Upper lobe of right lung (tissue), 1 donor: ENCODE measurements at regions not wholly inside any gene's neighbourhood (a gene's known extent, or its start where the extent isn't known, plus 50 kb on each side); places are given as distances from the start of the nearest gene placed in this dataset.
"Not testable (repeated sequence)": the region's sequence is repeated elsewhere in the genome, so short reads cannot be mapped to it uniquely, and the experiment has no call there.

Experiments
- ATAC-seq: fragments of 200-7000 bp; cut with Tn5 transposase; one replicate; pipeline ENCODE4 v1.9.1; 2020; ENCODE audit warnings: mild to moderate bottlenecking, moderate library complexity
- DNase-seq: peaks from one replicate; pipeline ENCODE4 v3.0.0-alpha.2; 2020
- H3K27ac ChIP-seq: fragments of 200-600 bp; one replicate; pipeline ENCODE4 v1.8.0; 2022
- H3K27me3 ChIP-seq: fragments of 200-600 bp; one replicate; pipeline ENCODE4 v1.8.0; 2022; ENCODE audit warnings: mild to moderate bottlenecking
- H3K36me3 ChIP-seq: fragments of 200-600 bp; one replicate; pipeline ENCODE4 v1.8.0; 2022
- H3K4me1 ChIP-seq: fragments of 200-600 bp; one replicate; pipeline ENCODE4 v1.8.0; 2022
- H3K4me3 ChIP-seq: fragments of 200-600 bp; one replicate; pipeline ENCODE4 v1.8.0; 2022; ENCODE audit warnings: mild to moderate bottlenecking
- H3K9me3 ChIP-seq: fragments of 200-600 bp; one replicate; pipeline ENCODE4 v1.8.0; 2022
- CTCF ChIP-seq: fragments of 200-600 bp; IDR thresholded peaks from one replicate; pipeline ENCODE4 v1.8.0; 2022; ENCODE audit warnings: antibody characterized with exemption
- intact Hi-C: fragments of 100-400 bp; cut with DNase I; formaldehyde crosslinking; loops from one replicate; pipeline ENCODE4 v1.11.0; 2022
- donor health status: DM: no; HTN: yes; CAD: no; lungs with severe emphysema.

DNA sequence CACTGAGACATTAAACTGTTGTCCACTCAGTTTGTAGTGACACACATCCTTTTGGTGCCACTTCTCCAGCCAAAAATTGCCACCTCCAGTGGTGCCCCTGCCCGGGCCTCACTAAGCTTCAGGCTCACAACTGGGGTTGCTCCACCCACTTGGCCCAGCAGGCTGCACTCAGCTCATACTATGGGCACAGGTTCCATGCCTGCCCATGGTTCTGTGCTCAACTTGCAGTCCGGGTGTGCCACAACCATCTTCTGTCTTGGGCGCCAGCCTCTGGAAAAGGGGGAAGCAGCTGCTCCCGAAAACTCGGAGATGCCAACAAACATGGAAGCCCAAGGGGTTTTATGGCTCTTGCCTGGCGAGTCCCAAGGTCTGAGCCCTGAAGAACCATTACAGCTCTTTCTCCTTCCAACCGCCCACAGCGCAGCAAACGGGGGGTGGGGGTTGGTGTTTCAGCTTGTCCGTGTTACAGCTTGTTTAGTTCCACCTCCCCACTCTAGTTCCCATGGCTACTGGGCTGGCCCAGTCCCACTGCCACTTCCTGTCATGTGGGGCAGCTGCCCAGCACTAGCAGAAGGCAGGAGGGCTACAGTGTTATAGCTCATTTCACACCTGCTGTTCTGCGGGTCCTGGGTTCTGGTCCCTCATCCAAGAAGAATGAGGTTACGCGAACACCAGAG lies 998.3 kb downstream of the SLC16A7 start:
- no peak for ATAC-seq
- intact Hi-C loops, result no loop called here

GRCh38 chr12:60602601-60603000 lies 1006.8 kb downstream of the SLC16A7 start:
- no peaks in the 10 kb centered on the region for H3K4me1 ChIP-seq
- H3K27ac ChIP-seq, result no peak overlapping the region
- no peak for TF ChIP-seq CTCF
- no peaks in the 10 kb centered on the region for H3K27me3 ChIP-seq
- ATAC-seq (no peak), DNase-seq (no peak)
- H3K9me3 ChIP-seq, result peaks cover 9% of the 10 kb centered on the region
- intact Hi-C loops, result no loop called here
- no peak overlapping the region for H3K4me3 ChIP-seq
- H3K36me3 ChIP-seq, result no peaks in the 10 kb centered on the region

More for the DNA sequence above, 998.3 kb downstream of the SLC16A7 start:
- no peak overlapping the region for H3K4me3 ChIP-seq
- no peaks in the 10 kb centered on the region for H3K36me3 ChIP-seq
- H3K9me3 ChIP-seq, result no peaks in the 10 kb centered on the region
- no peak for TF ChIP-seq CTCF
- H3K27me3 ChIP-seq, result no peaks in the 10 kb centered on the region
- no peak for DNase-seq
- no peaks in the 10 kb centered on the region for H3K4me1 ChIP-seq
- H3K27ac ChIP-seq, result no peak overlapping the region

GRCh38 chr12:60603475-60603874 lies 1007.6 kb downstream of the SLC16A7 start:
- H3K4me1 ChIP-seq, H3K36me3 ChIP-seq, H3K4me3 ChIP-seq, H3K27me3 ChIP-seq, DNase-seq, H3K27ac ChIP-seq, intact Hi-C loops, ATAC-seq, H3K9me3 ChIP-seq: not testable (repeated sequence)

GRCh38 chr12:60616400-60616799 lies 1020.6 kb downstream of the SLC16A7 start:
- H3K4me1 ChIP-seq, result no peaks in the 10 kb centered on the region
- H3K9me3 ChIP-seq, result no peaks in the 10 kb centered on the region
- no peaks in the 10 kb centered on the region for H3K36me3 ChIP-seq
- intact Hi-C loops, result no loop called here
- ATAC-seq (peak; percentile 9), DNase-seq (no peak)
- H3K27me3 ChIP-seq, result no peaks in the 10 kb centered on the region
- no peak overlapping the region for H3K4me3 ChIP-seq
- no peak for TF ChIP-seq CTCF
- no peak overlapping the region for H3K27ac ChIP-seq

GRCh38 chr12:60630796-60631195 lies 1035.0 kb downstream of the SLC16A7 start:
- Histone ChIP-seq H3K9me3 (no peaks in the 10 kb centered on the region), H3K4me1 (no peaks in the 10 kb centered on the region), H3K27me3 (no peaks in the 10 kb centered on the region), H3K36me3 (no peaks in the 10 kb centered on the region), H3K27ac (no peak overlapping the region), H3K4me3 (no peak overlapping the region)
- no peak for ATAC-seq
- intact Hi-C loops, result no loop called here
- no peak for DNase-seq
- TF ChIP-seq CTCF, result no peak

GRCh38 chr12:60644076-60644475 lies 1048.2 kb downstream of the SLC16A7 start:
- DNase-seq, result no peak
- Histone ChIP-seq H3K4me1 (no peaks in the 10 kb centered on the region), H3K4me3 (no peak overlapping the region), H3K27ac (no peak overlapping the region), H3K27me3 (no peaks in the 10 kb centered on the region), H3K9me3 (no peaks in the 10 kb centered on the region), H3K36me3 (no peaks in the 10 kb centered on the region)
- ATAC-seq, result no peak
- no peak for TF ChIP-seq CTCF
- intact Hi-C loops, result no loop called here
